ENCODE measurements at regions not wholly inside any gene's neighbourhood (a gene's known extent, or its start where the extent isn't known, plus 50 kb on each side); places are given as distances from the start of the nearest gene placed in this dataset.

DNA sequence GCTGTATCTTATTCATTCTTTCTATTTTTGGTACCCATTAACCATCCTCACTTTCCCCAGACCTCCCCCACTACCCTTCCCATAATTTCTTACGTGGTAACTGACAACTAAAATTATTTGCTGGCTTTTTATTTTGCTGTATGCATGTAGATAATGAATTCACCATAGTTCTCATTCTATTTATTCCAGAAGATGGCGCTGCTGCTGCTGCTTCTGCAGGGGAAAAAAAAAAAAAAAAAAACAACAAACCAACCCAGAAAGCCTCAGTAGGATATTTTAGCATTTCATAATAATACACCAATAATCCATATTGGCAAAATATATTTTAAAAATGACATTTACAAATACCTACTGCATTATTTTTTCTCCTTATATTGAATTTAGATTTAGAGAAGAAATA is 416.6 kb upstream of the MAGEB18 start:
- no peak overlapping the region for H3K27ac ChIP-seq (ENCODE audit: low read depth, low read length, poor library complexity, severe bottlenecking)

DNA sequence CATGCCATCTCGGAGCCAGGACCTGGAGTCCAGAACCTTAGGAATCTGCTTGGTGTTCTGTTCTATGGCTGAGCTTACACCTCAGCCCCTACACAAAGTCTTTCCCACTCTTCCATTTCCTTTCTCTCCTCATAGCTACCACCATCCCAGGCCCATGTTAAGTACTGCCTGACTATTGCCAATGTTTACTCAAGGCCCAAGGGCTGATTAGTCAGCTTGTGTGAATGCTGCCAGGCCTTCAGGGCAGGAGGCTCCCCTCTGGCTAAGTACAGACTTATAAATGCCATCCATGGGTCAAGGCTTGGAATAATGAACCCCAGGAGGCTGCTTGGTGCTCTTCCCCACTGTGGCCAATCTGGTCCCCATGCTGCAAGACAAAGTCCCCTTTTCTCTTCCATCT is 411.6 kb upstream of the MAGEB18 start:
- DNase-seq (ENCODE audit: low spot score), result no peak
- intact Hi-C loops (cut with micrococcal nuclease; ENCODE audit: unreplicated experiment), result no loop called here
- no peaks in the 10 kb centered on the region for H3K4me1 ChIP-seq (ENCODE audit: insufficient read depth, low read length, poor library complexity, severe bottlenecking)
- H3K9me2 ChIP-seq (ENCODE audit: insufficient read depth, low read length), result no peaks in the 10 kb centered on the region
- ChIA-PET CTCF (ENCODE audit: unreplicated experiment) (no interaction called here), POLR2A (no interaction called here)
- no peak overlapping the region for H2AFZ ChIP-seq (ENCODE audit: low read length)
- H3K4me2 ChIP-seq (ENCODE audit: low read length), result no peak overlapping the region
- no peaks in the 10 kb centered on the region for H3K36me3 ChIP-seq (ENCODE audit: insufficient read depth, low read length)
- TF ChIP-seq, protein P1, sequence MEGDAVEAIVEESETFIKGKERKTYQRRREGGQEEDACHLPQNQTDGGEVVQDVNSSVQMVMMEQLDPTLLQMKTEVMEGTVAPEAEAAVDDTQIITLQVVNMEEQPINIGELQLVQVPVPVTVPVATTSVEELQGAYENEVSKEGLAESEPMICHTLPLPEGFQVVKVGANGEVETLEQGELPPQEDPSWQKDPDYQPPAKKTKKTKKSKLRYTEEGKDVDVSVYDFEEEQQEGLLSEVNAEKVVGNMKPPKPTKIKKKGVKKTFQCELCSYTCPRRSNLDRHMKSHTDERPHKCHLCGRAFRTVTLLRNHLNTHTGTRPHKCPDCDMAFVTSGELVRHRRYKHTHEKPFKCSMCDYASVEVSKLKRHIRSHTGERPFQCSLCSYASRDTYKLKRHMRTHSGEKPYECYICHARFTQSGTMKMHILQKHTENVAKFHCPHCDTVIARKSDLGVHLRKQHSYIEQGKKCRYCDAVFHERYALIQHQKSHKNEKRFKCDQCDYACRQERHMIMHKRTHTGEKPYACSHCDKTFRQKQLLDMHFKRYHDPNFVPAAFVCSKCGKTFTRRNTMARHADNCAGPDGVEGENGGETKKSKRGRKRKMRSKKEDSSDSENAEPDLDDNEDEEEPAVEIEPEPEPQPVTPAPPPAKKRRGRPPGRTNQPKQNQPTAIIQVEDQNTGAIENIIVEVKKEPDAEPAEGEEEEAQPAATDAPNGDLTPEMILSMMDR (conservative IDR thresholded peaks at IDR 0.05; ENCODE audit: low read length), result no peak
- no peak for TF ChIP-seq EZH2phosphoT487 (IDR thresholded peaks at IDR 0.05; ENCODE audit: borderline replicate concordance, low read depth, low read length)
- BruUV-seq (replicated peaks), result no TSS peak
- no peaks in the 10 kb centered on the region for H3K9me3 ChIP-seq (ENCODE audit: low read length)
- no peaks in the 10 kb centered on the region for H3K79me2 ChIP-seq (ENCODE audit: insufficient read depth, low read depth, low read length)
- no peaks in the 10 kb centered on the region for H4K20me1 ChIP-seq (ENCODE audit: insufficient read depth, low read length)
- H3K27ac ChIP-seq (ENCODE audit: low read depth, low read length, poor library complexity, severe bottlenecking), result no peak overlapping the region
- H3K4me3 ChIP-seq (ENCODE audit: low read depth, low read length, poor library complexity, severe bottlenecking), result no peak overlapping the region

More for the DNA sequence above, 416.6 kb upstream of the MAGEB18 start:
- DNase-seq (ENCODE audit: low spot score), result peak; percentile 0
- CTCF ChIA-PET (ENCODE audit: unreplicated experiment), result no interaction called here
- no peaks in the 10 kb centered on the region for H3K79me2 ChIP-seq (ENCODE audit: insufficient read depth, low read depth, low read length)
- POLR2A ChIA-PET, result no interaction called here
- H3K4me1 ChIP-seq (ENCODE audit: insufficient read depth, low read length, poor library complexity, severe bottlenecking), result no peaks in the 10 kb centered on the region
- H2AFZ ChIP-seq (ENCODE audit: low read length), result no peak overlapping the region
- H3K9me2 ChIP-seq (ENCODE audit: insufficient read depth, low read length), result no peaks in the 10 kb centered on the region
- BruUV-seq (replicated peaks), result no TSS peak
- H3K4me2 ChIP-seq (ENCODE audit: low read length), result no peak overlapping the region
- H4K20me1 ChIP-seq (ENCODE audit: insufficient read depth, low read length), result no peaks in the 10 kb centered on the region
- TF ChIP-seq, protein P1 (conservative IDR thresholded peaks at IDR 0.05; ENCODE audit: low read length), result peak; percentile 72
- no peak for TF ChIP-seq EZH2phosphoT487 (IDR thresholded peaks at IDR 0.05; ENCODE audit: borderline replicate concordance, low read depth, low read length)
- no peaks in the 10 kb centered on the region for H3K36me3 ChIP-seq (ENCODE audit: insufficient read depth, low read length)
- no peak overlapping the region for H3K4me3 ChIP-seq (ENCODE audit: low read depth, low read length, poor library complexity, severe bottlenecking)
- H3K9me3 ChIP-seq (ENCODE audit: low read length), result no peaks in the 10 kb centered on the region
- intact Hi-C loops (cut with micrococcal nuclease; ENCODE audit: unreplicated experiment), result no loop called here

GRCh38 chrX:25733148-25733547 is 405.0 kb upstream of the MAGEB18 start:
- Histone ChIP-seq H2AFZ (ENCODE audit: low read length) (no peak overlapping the region), H3K4me3 (ENCODE audit: low read depth, low read length, poor library complexity, severe bottlenecking) (no peak overlapping the region), H3K27ac (ENCODE audit: low read depth, low read length, poor library complexity, severe bottlenecking) (no peak overlapping the region), H3K36me3 (ENCODE audit: insufficient read depth, low read length) (no peaks in the 10 kb centered on the region), H3K4me2 (ENCODE audit: low read length) (no peak overlapping the region), H3K9me3 (ENCODE audit: low read length) (no peaks in the 10 kb centered on the region), H3K9me2 (ENCODE audit: insufficient read depth, low read length) (no peaks in the 10 kb centered on the region), H3K4me1 (ENCODE audit: insufficient read depth, low read length, poor library complexity, severe bottlenecking) (no peaks in the 10 kb centered on the region), H4K20me1 (ENCODE audit: insufficient read depth, low read length) (no peaks in the 10 kb centered on the region), H3K79me2 (ENCODE audit: insufficient read depth, low read depth, low read length) (no peaks in the 10 kb centered on the region)
- DNase-seq (ENCODE audit: low spot score), result no peak
- TF ChIP-seq EZH2phosphoT487 (IDR thresholded peaks at IDR 0.05; ENCODE audit: borderline replicate concordance, low read depth, low read length), result no peak
- TF ChIP-seq, protein P1 (conservative IDR thresholded peaks at IDR 0.05; ENCODE audit: low read length), result no peak
- intact Hi-C loops (cut with micrococcal nuclease; ENCODE audit: unreplicated experiment), result no loop called here
- CTCF ChIA-PET (ENCODE audit: unreplicated experiment), result no interaction called here
- POLR2A ChIA-PET, result interaction anchor here (0.7 kb wide), 1 partner anchor 343 kb away, joined by 3 read pairs; no protein-coding TSS in a partner anchor
- BruUV-seq (replicated peaks), result no TSS peak
